ENCODE measurements at regions not wholly inside any gene's neighbourhood (a gene's known extent, or its start where the extent isn't known, plus 50 kb on each side); places are given as distances from the start of the nearest gene placed in this dataset.

DNA sequence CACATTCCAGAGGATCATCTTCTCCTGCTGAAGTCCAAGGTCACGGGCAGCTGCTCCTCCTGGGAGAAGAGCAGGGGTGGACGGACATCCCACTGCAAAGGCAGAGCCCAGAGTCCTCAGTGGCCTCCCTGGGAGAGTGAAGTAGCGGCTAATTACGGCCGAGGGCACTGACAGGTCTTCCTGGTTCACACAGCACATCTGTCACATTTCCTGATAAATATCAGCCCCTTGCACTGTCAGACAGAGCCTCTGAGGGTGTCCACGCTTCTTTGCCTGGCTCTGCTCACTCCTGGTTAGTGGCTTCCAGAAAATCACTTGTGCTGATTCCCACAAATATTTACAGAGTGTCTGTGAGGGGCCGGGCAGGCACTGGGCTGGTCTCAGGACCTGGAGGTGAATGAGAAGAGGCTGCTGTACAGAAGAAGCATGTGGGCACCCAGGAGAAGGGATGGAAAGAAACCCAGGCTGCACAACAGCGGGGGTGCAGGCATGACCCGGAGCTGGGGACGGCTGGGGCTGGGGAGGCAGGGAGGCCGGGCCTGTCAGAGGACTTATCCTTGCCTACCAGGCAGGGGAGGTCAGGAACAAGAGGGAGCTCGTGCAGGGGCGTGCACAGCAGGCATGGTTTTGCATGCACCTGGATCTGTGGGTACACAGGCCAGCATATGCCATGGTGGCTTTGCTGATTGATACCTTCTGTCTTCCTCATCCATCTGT lies 258.2 kb upstream of the TNRC6C start:
- DNase-seq (ENCODE audit: low spot score) = no peak

- no peak for DNase-seq (ENCODE audit: low spot score)
Observed at GRCh38 chr17:77701996-77702395, 256.5 kb upstream of the TNRC6C start.

- DNase-seq (ENCODE audit: low spot score) = no peak
Observed at GRCh38 chr17:77704048-77704815, 254.3 kb upstream of the TNRC6C start.

- DNase-seq (ENCODE audit: low spot score) = no peak
Observed at GRCh38 chr17:77706938-77707337, 251.6 kb upstream of the TNRC6C start.

DNA sequence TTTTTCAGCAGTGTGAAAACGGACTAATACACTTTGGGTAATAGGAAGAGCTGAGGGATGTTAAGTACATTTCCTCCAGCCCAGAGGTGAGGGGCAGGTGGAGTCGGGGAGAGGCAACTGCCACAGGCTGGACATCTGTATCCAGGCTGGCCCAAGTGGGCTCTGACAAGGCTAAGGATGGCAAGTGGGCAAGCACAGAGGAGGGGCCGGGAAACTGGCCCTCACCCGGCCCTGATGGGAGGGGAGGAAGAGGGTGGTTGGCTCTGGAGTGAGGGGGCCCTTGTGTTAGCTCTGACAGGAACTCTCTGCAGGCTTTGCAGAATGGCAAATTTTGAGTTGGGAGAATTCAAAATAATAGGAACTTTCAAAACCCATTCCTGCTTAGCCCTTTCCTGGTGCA lies 251.0 kb upstream of the TNRC6C start:
- no peak for DNase-seq (ENCODE audit: low spot score)

GRCh38 chr17:77708049-77708448 lies 250.5 kb upstream of the TNRC6C start:
- no peak for DNase-seq (ENCODE audit: low spot score)

DNA sequence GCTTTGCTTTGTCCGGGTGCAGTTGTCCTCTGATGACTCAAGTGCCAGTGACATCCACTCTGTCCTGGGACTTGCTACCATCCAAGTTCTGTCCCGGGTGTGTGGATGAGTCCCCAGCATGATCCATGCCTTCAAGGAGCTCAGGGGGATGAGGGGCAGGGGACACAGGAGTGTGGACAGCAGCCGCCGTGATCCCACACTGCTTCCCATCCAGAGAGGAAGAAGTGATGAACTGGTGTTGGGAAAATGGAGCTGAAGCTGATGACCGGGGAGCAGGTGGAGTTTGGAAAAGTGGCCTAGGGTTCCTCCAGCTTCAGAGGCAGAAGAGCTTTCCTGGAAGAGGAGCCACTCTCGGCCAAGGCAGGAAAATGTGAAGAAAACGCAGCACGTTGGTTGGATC lies 249.6 kb upstream of the TNRC6C start:
- no peak for DNase-seq (ENCODE audit: low spot score)

DNA sequence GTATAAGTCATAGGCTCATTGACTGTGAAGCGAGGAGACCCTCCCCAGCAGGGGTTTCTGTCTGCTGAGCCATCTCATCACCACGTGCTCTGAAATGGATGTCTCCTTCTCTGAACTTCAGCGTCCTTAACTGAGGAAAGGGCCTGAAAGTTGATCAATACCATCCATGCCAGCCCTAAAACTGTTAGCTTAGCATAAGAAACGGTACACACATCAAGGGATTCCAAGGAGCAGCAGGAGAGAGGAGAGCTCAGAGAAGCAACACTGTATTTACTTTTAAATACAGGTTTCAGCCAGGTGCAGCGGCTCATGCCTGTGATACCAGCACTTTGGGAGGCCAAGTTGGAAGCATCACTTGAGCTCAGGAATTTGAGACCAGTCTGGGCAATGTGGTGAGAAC lies 248.9 kb upstream of the TNRC6C start:
- no peak for DNase-seq (ENCODE audit: low spot score)

GRCh38 chr17:77712578-77712977 lies 245.9 kb upstream of the TNRC6C start:
- no peak for DNase-seq (ENCODE audit: low spot score)

GRCh38 chr17:77716289-77716926 lies 242.1 kb upstream of the TNRC6C start:
- DNase-seq (ENCODE audit: low spot score) = no peak

DNA sequence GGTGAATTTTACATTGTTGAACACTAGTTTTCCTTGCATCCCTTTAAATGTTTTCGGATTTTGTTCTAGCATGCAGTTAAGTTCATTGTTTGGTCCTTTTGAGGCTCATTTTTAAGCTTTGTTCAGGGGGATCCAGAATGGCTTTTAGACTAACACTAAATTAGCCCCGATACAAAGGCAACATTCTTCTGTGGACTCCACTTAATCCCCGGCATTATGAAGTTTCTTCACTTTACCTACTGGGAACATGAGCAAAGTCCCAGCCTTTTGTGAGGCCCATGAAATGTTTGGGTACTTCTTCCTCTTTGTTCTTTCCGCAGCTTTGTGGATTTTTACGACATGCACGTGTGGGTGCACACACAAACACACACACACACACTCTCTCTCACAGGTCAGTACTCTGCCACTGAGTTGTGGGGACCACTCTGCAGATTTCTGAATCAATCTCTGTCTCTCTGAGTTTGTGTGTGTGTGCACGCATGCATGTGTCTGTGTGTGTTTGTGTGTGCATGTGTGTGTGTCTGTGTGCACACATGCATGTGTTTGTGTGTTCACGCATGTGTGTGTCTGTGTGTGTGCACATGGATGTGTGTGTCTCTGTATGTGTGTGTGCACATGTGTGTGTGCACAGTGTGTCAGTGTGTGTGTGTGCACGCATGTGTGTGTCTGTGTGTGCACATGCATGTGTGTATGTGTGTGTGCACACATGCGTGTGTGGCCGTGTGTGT lies 240.4 kb upstream of the TNRC6C start:
- no peak for DNase-seq (ENCODE audit: low spot score)

- no peak for DNase-seq (ENCODE audit: low spot score)
Observed at GRCh38 chr17:77718669-77718961, 239.9 kb upstream of the TNRC6C start.

- DNase-seq (ENCODE audit: low spot score) = no peak
Observed at GRCh38 chr17:77719806-77720205, 238.7 kb upstream of the TNRC6C start.

DNA sequence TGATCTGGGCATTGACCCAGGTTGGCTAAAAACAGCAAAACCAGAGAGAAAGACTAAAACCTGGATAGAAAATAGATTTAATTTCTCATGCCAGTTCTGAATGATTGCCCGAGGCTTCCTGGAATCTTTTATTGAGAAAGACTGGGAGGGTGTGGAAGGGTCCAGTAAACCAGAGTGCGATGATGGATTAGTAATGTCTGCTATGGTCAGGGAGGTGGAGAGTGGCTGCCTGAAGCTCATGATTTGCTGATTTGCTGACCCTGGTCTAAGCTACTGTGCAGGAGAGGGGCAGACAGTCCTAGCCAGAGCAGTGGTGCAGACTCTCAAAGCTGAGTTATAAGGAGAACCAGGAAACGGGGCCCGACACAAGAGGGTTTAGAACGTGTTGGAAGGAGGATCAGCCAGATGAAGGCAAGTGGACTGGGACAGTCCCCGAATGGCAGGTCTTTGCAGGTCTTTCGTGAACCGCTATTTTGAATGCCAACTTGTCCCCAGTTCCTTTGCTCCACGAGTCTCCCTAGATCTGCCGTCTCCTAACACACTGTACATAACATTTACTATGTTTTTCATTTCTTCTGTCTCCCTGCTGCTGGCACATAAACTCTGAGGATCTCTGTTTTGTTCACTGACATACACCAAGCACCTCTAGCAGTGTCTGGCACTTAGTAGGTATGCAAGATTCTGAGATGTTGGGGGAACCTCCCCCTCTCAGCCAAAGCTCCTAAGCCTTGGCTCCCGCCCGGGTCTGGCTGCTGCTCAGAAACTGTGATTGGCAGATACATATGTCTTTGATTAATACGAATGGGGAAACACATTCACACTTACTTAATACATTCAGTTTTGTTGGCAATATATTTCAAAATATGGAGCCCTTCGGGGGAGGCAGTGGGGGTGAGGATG lies 237.3 kb upstream of the TNRC6C start:
- DNase-seq (ENCODE audit: low spot score) = no peak

DNA sequence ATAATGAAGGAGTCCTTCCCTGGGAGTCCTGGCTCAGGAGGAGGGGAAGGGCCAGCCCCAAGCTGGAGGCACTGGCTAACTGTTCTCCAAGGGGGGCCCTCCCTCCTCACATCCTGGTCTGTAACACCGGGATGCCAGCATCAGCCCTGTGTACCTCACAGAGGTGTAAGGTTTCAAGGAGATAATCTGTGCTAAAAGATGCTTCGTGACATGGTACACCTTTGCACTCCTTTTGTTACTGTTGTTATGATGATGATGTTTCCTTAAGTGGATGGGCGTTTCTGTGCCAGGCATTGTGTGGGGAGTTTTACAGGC lies 236.7 kb upstream of the TNRC6C start:
- no peak for DNase-seq (ENCODE audit: low spot score)

GRCh38 chr17:77722366-77722765 lies 236.1 kb upstream of the TNRC6C start:
- DNase-seq (ENCODE audit: low spot score) = no peak

- no peak for DNase-seq (ENCODE audit: low spot score)
Observed at GRCh38 chr17:77723071-77723908, 235.2 kb upstream of the TNRC6C start.

GRCh38 chr17:77723909-77724875 lies 234.3 kb upstream of the TNRC6C start:
- DNase-seq (ENCODE audit: low spot score) = no peak

GRCh38 chr17:77724876-77725615 lies 233.5 kb upstream of the TNRC6C start:
- no peak for DNase-seq (ENCODE audit: low spot score)

All from HuH-7 (cell line).